ENCODE measurements at regions not wholly inside any gene's neighbourhood (a gene's known extent, or its start where the extent isn't known, plus 50 kb on each side); places are given as distances from the start of the nearest gene placed in this dataset.

DNA sequence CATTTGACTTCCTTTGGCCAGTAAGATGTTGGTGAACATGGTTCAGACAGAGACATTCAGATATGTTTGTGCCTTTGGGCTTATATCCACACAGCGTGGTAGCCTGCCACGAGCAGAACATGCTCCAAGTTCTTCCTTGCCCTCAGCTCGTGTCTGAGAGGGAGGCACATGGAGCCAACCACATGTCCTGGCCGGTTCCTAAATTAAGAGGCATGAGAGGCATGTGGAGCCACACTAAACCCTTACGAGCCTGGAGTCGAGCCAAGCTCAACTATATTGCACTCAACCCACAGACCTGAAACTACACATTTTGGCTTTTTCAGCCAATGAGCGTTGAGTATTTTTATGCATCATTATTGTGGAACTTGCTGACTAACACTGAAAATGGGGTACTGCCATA lies 133.7 kb upstream of the KCNK1 start:
- no peaks in the 10 kb centered on the region for H3K9me3 ChIP-seq (replicated peaks in 1 of 2; ENCODE audit: control insufficient read depth in 2 of 2, insufficient read depth in 1 of 2, low read depth in 1 of 2, low read length in 2 of 2)
- no CpG with 5 or more reads among the region's 7 CpGs for WGBS, 2 donors (ENCODE audit: extremely low coverage in 2 of 2, insufficient read length in 2 of 2, insufficient replicate concordance in 1 of 2)

DNA sequence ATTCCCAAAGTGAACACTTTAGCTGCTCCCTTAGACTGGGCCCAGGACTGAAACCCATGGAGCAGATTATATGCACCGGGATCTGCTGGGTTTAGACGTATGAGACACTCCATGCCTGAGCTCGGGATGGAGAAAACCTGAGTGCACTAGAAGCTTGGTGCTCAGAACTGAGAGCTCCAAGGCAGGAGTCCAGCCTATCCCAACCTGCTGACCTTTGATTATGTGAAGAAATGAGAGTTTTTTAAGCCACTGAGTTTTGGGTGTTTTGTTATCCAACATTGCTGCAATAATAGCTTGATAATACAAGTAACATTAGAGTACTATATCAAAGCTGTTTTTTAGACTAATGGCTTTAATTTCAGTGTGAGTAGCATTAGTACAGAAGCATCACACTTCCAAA lies 131.5 kb upstream of the KCNK1 start:
- H3K27me3 ChIP-seq (ENCODE audit: control insufficient read depth in 3 of 3, insufficient read depth in 3 of 3, low read depth in 1 of 3, low read length in 3 of 3) = no peaks in the 10 kb centered on the region
- no peak overlapping the region for H2AFZ ChIP-seq (ENCODE audit: low read length)
- whole genome bisulfite sequencing, 2 donors (ENCODE audit: extremely low coverage in 2 of 2, insufficient read length in 2 of 2, insufficient replicate concordance in 1 of 2) = no CpG with 5 or more reads among the region's 3 CpGs
- no peaks in the 10 kb centered on the region for H3K4me1 ChIP-seq (ENCODE audit: control insufficient read depth in 2 of 2, insufficient read depth in 1 of 2, low read depth in 1 of 2, low read length in 2 of 2)
- H4K91ac ChIP-seq (ENCODE audit: low read depth, low read length, poor library complexity) = no peak overlapping the region
- H3K9me3 ChIP-seq (replicated peaks in 1 of 2; ENCODE audit: control insufficient read depth in 2 of 2, insufficient read depth in 1 of 2, low read depth in 1 of 2, low read length in 2 of 2) = no peaks in the 10 kb centered on the region
- H3K4me2 ChIP-seq (ENCODE audit: insufficient read depth, low read length, poor library complexity, severe bottlenecking) = no peak overlapping the region
- H3K14ac ChIP-seq (ENCODE audit: low read length) = no peak overlapping the region
- no peak overlapping the region for H3K4ac ChIP-seq (ENCODE audit: low read length)
- no peak overlapping the region for H2BK15ac ChIP-seq (ENCODE audit: low read length)
- H3K79me1 ChIP-seq (ENCODE audit: low read depth, low read length) = no peaks in the 10 kb centered on the region
- H3K4me3 ChIP-seq (ENCODE audit: low read length in 2 of 2) = no peak overlapping the region
- no peak for DNase-seq (ENCODE audit: low spot score)
- no peak overlapping the region for H2BK5ac ChIP-seq (ENCODE audit: low read length)
- no peak overlapping the region for H3K18ac ChIP-seq (ENCODE audit: low read length)
- no peak overlapping the region for H4K8ac ChIP-seq (ENCODE audit: low read depth, low read length)
- no peak overlapping the region for H3K27ac ChIP-seq (replicated peaks; ENCODE audit: low read length)
- H3K9ac ChIP-seq (ENCODE audit: low read depth, low read length, poor library complexity) = no peak overlapping the region
- H3K23ac ChIP-seq (ENCODE audit: low read depth, low read length, poor library complexity) = no peak overlapping the region
- H2BK12ac ChIP-seq (ENCODE audit: low read length) = no peak overlapping the region
- H2BK120ac ChIP-seq (ENCODE audit: low read depth, low read length) = no peak overlapping the region
- H3K36me3 ChIP-seq (replicated peaks in 1 of 2; ENCODE audit: control insufficient read depth in 2 of 2, insufficient read depth in 2 of 2, low read length in 2 of 2) = no peaks in the 10 kb centered on the region
- no peak overlapping the region for H2AK5ac ChIP-seq (ENCODE audit: low read depth, low read length)

More for the DNA sequence above, 133.7 kb upstream of the KCNK1 start:
- H3K14ac ChIP-seq (ENCODE audit: low read length) = no peak overlapping the region
- no peaks in the 10 kb centered on the region for H3K27me3 ChIP-seq (ENCODE audit: control insufficient read depth in 3 of 3, insufficient read depth in 3 of 3, low read depth in 1 of 3, low read length in 3 of 3)
- no peaks in the 10 kb centered on the region for H3K79me1 ChIP-seq (ENCODE audit: low read depth, low read length)
- no peak overlapping the region for H2BK12ac ChIP-seq (ENCODE audit: low read length)
- H4K91ac ChIP-seq (ENCODE audit: low read depth, low read length, poor library complexity) = no peak overlapping the region
- H2AK5ac ChIP-seq (ENCODE audit: low read depth, low read length) = no peak overlapping the region
- DNase-seq (ENCODE audit: low spot score) = no peak
- no peaks in the 10 kb centered on the region for H3K36me3 ChIP-seq (replicated peaks in 1 of 2; ENCODE audit: control insufficient read depth in 2 of 2, insufficient read depth in 2 of 2, low read length in 2 of 2)
- no peak overlapping the region for H3K4me3 ChIP-seq (ENCODE audit: low read length in 2 of 2)
- no peak overlapping the region for H2BK15ac ChIP-seq (ENCODE audit: low read length)
- no peak overlapping the region for H2BK5ac ChIP-seq (ENCODE audit: low read length)
- H3K9ac ChIP-seq (ENCODE audit: low read depth, low read length, poor library complexity) = no peak overlapping the region
- H2AFZ ChIP-seq (ENCODE audit: low read length) = no peak overlapping the region
- H3K4me2 ChIP-seq (ENCODE audit: insufficient read depth, low read length, poor library complexity, severe bottlenecking) = no peak overlapping the region
- H3K4ac ChIP-seq (ENCODE audit: low read length) = no peak overlapping the region
- no peak overlapping the region for H3K27ac ChIP-seq (replicated peaks; ENCODE audit: low read length)
- no peak overlapping the region for H2BK120ac ChIP-seq (ENCODE audit: low read depth, low read length)
- no peaks in the 10 kb centered on the region for H3K4me1 ChIP-seq (ENCODE audit: control insufficient read depth in 2 of 2, insufficient read depth in 1 of 2, low read depth in 1 of 2, low read length in 2 of 2)
- no peak overlapping the region for H3K23ac ChIP-seq (ENCODE audit: low read depth, low read length, poor library complexity)
- no peak overlapping the region for H4K8ac ChIP-seq (ENCODE audit: low read depth, low read length)
- H3K18ac ChIP-seq (ENCODE audit: low read length) = no peak overlapping the region

DNA sequence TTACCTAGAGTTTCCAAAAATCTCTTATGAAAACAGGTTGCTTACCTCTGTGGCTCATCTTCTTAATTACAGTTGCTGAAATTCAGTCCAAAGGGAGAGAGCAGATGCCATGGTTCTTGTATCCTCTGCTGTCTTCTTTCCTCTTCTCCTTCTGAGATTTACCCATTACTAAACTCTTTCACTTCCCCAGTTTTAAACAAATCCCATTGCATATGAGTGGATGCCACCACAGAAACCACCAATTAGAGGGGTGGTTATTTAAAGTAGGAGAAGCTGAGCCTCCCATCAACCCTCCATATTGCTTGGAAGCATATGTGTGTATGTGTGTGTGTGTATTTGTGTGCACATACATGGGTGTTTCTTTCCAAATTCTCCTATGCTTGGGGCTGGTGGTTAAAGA lies 128.5 kb upstream of the KCNK1 start:
- H4K91ac ChIP-seq (ENCODE audit: low read depth, low read length, poor library complexity) = no peak overlapping the region
- no peak overlapping the region for H3K23ac ChIP-seq (ENCODE audit: low read depth, low read length, poor library complexity)
- H3K4me2 ChIP-seq (ENCODE audit: insufficient read depth, low read length, poor library complexity, severe bottlenecking) = no peak overlapping the region
- H3K27me3 ChIP-seq (ENCODE audit: control insufficient read depth in 3 of 3, insufficient read depth in 3 of 3, low read depth in 1 of 3, low read length in 3 of 3) = no peaks in the 10 kb centered on the region
- no peak overlapping the region for H2BK12ac ChIP-seq (ENCODE audit: low read length)
- no peak overlapping the region for H3K27ac ChIP-seq (replicated peaks; ENCODE audit: low read length)
- no peak overlapping the region for H4K8ac ChIP-seq (ENCODE audit: low read depth, low read length)
- H3K9ac ChIP-seq (ENCODE audit: low read depth, low read length, poor library complexity) = no peak overlapping the region
- no peak overlapping the region for H3K14ac ChIP-seq (ENCODE audit: low read length)
- H3K4ac ChIP-seq (ENCODE audit: low read length) = no peak overlapping the region
- no peak overlapping the region for H2BK120ac ChIP-seq (ENCODE audit: low read depth, low read length)
- no peaks in the 10 kb centered on the region for H3K79me1 ChIP-seq (ENCODE audit: low read depth, low read length)
- H3K4me3 ChIP-seq (ENCODE audit: low read length in 2 of 2) = no peak overlapping the region
- H2AFZ ChIP-seq (ENCODE audit: low read length) = no peak overlapping the region
- H2BK5ac ChIP-seq (ENCODE audit: low read length) = no peak overlapping the region
- no peak overlapping the region for H2AK5ac ChIP-seq (ENCODE audit: low read depth, low read length)
- no peak overlapping the region for H3K18ac ChIP-seq (ENCODE audit: low read length)
- no peaks in the 10 kb centered on the region for H3K9me3 ChIP-seq (replicated peaks in 1 of 2; ENCODE audit: control insufficient read depth in 2 of 2, insufficient read depth in 1 of 2, low read depth in 1 of 2, low read length in 2 of 2)
- H2BK15ac ChIP-seq (ENCODE audit: low read length) = no peak overlapping the region
- no peaks in the 10 kb centered on the region for H3K36me3 ChIP-seq (replicated peaks in 1 of 2; ENCODE audit: control insufficient read depth in 2 of 2, insufficient read depth in 2 of 2, low read length in 2 of 2)
- no peaks in the 10 kb centered on the region for H3K4me1 ChIP-seq (ENCODE audit: control insufficient read depth in 2 of 2, insufficient read depth in 1 of 2, low read depth in 1 of 2, low read length in 2 of 2)
- no peak for DNase-seq (ENCODE audit: low spot score)

DNA sequence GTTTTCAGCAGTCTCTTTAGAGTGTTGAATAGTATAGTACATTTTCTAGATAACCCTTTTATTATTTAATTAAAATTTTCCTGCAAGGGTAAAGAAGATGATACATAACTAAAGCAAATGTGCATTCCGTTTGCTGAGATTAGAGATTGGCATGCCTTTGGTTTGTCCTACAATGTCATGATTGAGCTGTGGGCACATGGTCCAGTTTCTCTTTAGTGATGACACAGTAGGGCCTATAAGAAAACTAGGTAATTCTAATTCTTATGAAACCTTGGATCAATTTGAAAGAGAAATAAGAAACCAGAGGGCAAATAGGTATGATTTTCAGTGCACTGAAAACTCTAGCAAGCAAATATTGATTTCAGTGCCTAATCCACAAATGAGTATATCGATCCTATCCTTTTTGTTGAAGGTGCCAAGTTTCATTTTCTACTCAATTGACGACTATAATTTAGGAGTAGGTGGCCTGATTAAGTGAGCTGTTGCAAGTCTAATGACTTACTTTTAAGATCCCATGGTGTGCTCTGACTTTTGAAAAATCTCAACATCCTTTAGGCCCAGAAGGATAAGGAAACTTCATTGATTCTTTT lies 128.0 kb upstream of the KCNK1 start:
- H3K14ac ChIP-seq (ENCODE audit: low read length) = no peak overlapping the region
- no peak overlapping the region for H2BK120ac ChIP-seq (ENCODE audit: low read depth, low read length)
- H3K27ac ChIP-seq (replicated peaks; ENCODE audit: low read length) = no peak overlapping the region
- no peak for DNase-seq (ENCODE audit: low spot score)
- H3K18ac ChIP-seq (ENCODE audit: low read length) = no peak overlapping the region
- no peak overlapping the region for H4K91ac ChIP-seq (ENCODE audit: low read depth, low read length, poor library complexity)
- no peak overlapping the region for H4K8ac ChIP-seq (ENCODE audit: low read depth, low read length)
- no peak overlapping the region for H2AK5ac ChIP-seq (ENCODE audit: low read depth, low read length)
- no peaks in the 10 kb centered on the region for H3K9me3 ChIP-seq (replicated peaks in 1 of 2; ENCODE audit: control insufficient read depth in 2 of 2, insufficient read depth in 1 of 2, low read depth in 1 of 2, low read length in 2 of 2)
- H3K4me1 ChIP-seq (ENCODE audit: control insufficient read depth in 2 of 2, insufficient read depth in 1 of 2, low read depth in 1 of 2, low read length in 2 of 2) = no peaks in the 10 kb centered on the region
- no CpG with 5 or more reads among the region's 3 CpGs for WGBS, 2 donors (ENCODE audit: extremely low coverage in 2 of 2, insufficient read length in 2 of 2, insufficient replicate concordance in 1 of 2)
- no peaks in the 10 kb centered on the region for H3K27me3 ChIP-seq (ENCODE audit: control insufficient read depth in 3 of 3, insufficient read depth in 3 of 3, low read depth in 1 of 3, low read length in 3 of 3)
- H3K4ac ChIP-seq (ENCODE audit: low read length) = no peak overlapping the region
- no peak overlapping the region for H2BK15ac ChIP-seq (ENCODE audit: low read length)
- H2AFZ ChIP-seq (ENCODE audit: low read length) = no peak overlapping the region
- H2BK5ac ChIP-seq (ENCODE audit: low read length) = no peak overlapping the region
- no peak overlapping the region for H3K4me2 ChIP-seq (ENCODE audit: insufficient read depth, low read length, poor library complexity, severe bottlenecking)
- no peak overlapping the region for H3K4me3 ChIP-seq (ENCODE audit: low read length in 2 of 2)
- H3K23ac ChIP-seq (ENCODE audit: low read depth, low read length, poor library complexity) = no peak overlapping the region
- no peak overlapping the region for H2BK12ac ChIP-seq (ENCODE audit: low read length)
- H3K79me1 ChIP-seq (ENCODE audit: low read depth, low read length) = no peaks in the 10 kb centered on the region
- no peak overlapping the region for H3K9ac ChIP-seq (ENCODE audit: low read depth, low read length, poor library complexity)
- H3K36me3 ChIP-seq (replicated peaks in 1 of 2; ENCODE audit: control insufficient read depth in 2 of 2, insufficient read depth in 2 of 2, low read length in 2 of 2) = no peaks in the 10 kb centered on the region

Data from neuronal stem cell (in vitro differentiated cells).